GM19438 (cell line): ENCODE measurements at regions not wholly inside any gene's neighbourhood (a gene's known extent, or its start where the extent isn't known, plus 50 kb on each side); places are given as distances from the start of the nearest gene placed in this dataset.

Experiments
- ATAC-seq: cut with Tn5 transposase; IDR thresholded peaks from one replicate; pipeline ENCODE4 v1.9.1; 2021; ENCODE audit warnings: low read depth; ENCODE audit not compliant: unreplicated experiment

DNA sequence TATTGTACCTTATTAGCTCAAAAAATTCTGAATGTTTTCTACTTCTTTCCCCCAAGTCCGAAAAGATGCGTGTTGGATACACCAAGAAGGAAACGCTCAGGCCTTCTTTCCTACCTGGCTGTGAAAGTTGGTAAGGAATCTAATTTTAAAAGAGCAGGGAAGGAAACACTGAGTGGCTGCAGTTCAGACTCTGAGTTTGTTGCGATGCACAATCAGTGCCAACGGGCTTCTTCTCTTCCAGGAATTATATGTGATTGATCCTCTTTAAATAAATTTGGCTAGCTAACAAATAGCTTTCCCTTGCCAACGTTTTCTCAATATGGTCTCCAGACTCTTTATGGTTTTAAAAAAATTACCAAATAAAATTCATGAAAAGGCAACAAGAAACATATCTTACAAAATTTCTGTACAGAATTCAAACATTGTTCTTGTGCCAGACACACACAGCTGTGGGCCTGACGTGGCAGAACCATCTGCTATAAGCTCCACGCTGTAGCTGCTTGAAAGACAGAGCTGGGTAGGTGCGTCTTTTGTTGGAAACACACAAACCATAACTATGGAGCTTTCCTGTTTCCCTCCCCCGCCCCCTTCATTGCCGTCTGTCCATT, 493.1 kb downstream of the ZNF608 start:
- ATAC-seq, result no peak

GRCh38 chr5:124252747-124253146, 493.7 kb downstream of the ZNF608 start:
- no peak for ATAC-seq

DNA sequence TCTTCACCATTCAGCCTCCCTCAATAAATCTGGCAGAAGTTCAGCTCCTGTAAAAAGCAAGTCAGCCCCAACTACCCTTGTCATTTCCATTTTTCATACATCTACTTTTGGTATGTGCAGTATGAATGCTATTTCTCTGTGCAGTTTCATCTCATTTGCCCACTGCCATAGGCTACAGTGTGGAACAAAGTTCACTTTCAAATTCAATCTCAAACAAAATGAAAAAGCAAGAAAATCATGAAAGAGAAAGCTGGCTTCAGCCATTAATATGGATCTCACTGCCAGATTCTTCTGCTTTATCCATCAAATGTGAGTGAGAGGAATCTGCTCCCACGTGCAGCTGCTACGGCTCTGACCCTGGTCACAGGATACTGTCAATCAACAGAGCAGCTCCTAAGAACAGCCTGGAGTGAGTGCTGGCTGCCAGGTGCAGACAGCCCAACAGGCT, 494.2 kb downstream of the ZNF608 start:
- ATAC-seq, result no peak

DNA sequence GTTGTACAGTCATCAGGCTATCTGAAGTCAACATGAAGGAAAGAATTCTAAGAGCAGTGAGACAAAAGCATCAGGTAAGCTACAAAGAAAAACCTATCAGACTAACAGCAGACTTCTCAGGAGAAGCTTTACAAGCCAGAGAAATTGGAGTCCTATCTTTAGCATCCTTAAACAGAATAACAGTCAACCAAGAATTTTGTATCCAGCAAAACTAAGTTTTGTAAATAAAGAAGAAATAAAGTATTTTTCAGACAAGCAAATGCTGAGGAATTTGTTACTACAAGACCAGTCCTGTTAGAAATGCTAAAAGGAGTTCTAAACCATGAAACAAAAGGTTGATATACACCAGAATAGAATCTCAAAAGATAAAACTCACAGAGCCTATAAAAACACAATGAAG, 501.2 kb downstream of the ZNF608 start:
- ATAC-seq, result no peak

DNA sequence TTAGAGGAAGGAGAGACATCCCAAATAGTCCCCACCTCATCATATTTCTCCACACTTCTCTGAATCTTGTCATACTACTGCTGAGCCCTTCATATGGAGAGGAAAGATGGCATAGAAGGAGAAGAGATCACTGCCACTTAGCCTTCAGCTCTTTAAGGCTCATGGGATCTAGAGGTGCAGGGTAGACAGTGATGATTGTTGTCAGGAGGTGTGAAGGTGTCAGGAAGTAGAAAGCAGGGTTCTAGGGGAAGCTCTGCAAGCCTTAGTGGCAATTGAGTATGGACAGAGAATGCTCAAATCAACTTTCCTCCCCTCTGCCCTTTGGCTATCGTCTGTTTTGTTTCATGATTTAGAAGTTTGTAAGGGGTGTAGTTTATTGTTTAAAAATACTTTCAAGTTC, 505.7 kb downstream of the ZNF608 start:
- no peak for ATAC-seq

GRCh38 chr5:124239572-124239971, 506.9 kb downstream of the ZNF608 start:
- no peak for ATAC-seq

GRCh38 chr5:124238350-124238749, 508.1 kb downstream of the ZNF608 start:
- ATAC-seq, result no peak

DNA sequence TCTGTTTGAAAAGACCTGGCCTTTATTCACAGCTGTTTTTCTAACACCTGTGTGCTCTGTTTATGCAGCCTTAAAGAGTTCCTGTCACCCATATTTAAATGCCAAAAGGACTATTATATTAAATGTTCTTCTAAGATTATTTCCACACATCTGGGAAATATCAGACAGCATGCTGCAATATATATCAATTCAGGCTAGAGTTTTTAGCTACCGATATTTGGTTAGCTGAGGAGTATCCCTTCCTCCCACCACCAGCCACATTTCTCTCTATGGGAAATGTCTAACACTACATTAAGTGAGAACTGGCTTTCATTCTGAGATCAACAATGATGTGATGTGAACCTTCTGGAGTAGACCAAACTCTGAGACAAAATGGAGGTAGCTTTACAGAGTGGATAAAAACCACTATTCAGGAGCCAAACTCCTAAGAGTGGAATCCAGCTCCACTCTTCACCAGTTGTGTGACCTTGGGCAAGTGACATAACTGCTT, 509.2 kb downstream of the ZNF608 start:
- no peak for ATAC-seq

DNA sequence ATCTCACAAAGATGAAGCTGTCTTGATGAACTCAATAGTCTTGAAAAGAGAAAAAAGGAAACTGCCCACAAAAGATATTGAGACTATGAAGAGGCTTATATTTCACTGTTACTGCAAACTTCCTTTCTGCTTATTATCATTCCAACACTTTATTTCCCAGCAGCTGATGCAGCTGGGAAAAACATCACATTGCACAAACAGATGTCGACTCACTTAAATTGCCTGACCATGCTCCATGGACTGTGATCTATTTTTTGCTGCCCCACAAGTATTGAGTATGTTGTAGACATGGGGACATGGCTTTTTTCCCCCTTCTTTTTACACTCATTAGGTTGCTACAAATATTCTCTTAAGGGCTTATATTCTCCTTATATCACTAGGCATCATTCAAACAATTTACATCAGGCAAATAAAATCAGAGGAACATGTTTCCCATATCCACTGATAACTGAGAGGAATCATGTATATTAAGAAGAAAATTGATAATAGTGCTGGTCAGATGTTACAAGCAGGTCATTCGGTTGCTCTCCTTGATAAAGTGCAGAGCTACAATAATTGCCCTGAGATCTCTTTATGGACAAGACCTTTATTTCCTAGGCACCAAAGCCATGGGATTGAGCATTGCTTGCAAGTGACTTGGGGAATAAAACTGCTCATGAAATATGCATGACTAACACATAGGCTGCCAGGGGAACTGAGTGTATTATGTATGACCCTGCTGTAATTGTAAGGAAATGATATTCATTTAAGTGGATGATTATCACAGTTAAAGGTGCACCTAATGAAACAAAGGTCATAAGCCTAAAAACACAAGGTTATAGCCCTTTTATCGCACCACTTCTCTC, 509.9 kb downstream of the ZNF608 start:
- no peak for ATAC-seq

DNA sequence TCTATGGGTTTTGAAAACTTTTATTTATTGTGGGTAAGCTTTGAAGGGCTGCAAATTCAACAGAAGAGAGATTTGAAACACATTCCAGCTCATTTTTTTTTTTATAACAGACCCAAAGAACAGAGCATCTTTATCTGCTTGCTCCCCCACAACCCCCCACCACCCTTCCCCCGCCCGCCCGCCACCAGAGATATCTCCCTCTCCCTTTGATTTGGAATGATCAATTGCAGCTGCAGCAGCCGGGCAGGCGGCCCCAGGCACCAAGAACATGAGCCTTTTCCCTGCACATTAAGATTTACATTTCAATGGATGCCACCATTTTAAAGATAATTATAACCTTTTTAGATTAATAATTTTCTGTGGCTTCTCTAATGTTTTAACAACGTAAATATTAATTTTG, 510.9 kb downstream of the ZNF608 start:
- ATAC-seq, result no peak

DNA sequence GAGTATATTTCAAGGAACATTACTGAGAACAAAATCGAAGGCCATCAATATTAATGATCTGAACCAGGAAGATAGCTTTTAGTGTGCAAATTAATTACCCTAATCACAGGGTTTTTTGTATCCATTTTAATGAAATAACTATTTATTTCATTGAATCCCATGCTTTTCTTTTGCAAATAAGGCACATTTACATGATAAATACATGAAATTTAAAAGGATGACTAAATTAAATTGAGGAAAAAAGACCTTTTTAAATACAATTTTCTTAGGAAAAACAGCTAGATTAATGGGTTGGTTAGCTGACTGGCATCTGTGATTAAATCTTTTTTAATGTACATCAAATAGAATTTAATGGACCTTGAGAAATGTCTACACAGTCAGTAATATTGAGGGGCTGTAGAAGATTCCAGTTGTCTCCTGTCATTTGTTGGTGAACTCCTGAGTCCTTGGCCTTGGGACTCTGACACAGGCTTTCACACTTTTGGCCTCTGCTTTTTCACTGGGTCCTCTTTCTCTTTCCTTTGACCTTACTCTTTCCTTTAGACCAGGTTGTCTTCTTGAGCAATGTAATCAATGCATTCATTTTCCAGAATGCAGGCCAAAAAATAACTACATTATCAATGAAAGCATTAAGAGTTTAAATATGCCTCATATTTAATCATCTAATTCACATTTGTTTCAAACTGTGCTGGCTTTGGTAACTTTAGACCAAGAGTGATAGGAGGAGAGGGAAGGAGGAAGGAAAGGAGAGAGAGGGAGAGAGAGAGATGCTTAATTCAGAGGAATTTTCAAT, 511.5 kb downstream of the ZNF608 start:
- no peak for ATAC-seq

DNA sequence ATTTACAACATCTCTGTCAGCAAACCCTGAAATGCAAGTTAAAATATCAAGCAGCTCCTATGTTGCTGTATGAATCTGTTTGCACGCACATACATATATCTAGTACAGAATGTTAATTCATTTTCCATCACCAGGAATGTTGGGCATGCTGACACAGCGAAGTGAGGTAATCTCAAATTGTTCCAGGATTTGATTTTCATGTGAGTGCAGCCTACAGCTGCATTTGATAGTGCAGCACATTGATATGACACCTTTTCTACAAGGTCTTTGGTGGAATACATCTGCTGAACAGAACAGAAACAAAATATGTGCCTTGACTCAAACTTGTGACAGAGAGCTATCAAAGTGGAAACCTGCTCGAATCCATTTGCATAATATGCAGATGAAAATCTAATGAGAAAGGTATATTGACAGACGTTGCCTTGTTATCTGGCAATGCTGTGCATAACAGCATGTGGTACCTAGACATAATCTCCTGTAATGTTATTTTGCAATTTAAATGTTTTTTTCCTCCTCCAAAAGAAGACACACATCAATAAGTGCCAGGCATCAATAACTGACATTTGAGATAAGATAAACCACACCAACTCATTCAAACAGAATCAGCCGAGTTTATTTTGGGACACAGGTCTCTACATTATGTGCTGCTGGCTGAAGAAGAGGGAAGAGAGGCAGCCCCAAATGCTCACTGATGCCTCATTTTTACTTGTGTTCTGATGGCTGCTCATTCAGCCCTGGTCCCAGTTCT, 512.2 kb downstream of the ZNF608 start:
- no peak for ATAC-seq

DNA sequence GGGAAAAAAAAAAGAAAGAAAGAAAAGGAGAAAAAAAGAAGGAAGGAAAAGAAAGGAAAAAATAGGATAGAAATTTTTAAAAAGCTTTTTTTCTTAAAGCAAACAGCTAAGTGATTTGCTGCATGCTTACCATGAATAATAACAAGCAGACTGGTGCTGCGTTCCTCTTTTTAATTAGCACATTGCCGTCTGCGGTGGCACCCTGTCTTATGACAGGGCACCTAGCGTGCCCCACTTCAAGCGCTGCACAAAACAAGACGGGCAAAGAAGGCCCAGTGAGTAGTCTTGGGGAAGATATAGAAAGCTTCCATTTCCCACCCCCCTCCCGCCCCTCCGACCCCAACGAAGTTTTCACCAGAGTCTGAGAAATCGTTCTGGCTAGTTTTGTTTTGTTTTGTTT, 513.9 kb downstream of the ZNF608 start:
- no peak for ATAC-seq

DNA sequence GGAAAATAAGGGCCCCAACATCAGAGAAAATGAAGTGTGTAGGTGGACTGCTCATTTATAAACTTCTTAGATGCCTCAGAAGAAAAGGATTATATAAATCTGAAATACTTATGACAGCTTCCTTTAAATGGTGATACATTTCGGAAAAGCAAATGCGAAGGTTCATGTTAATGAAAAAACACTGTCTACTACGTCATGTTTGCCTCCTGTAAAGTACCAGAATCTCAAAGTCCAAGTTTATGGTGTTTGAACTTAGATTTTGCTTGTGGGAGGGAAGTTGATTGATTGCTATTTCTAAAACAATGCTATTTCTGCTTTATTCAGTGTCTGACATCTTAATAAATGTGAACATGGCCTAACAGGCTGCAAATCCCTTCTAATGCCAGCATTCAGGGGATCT, 514.6 kb downstream of the ZNF608 start:
- no peak for ATAC-seq

GRCh38 chr5:124231230-124231629, 515.2 kb downstream of the ZNF608 start:
- no peak for ATAC-seq

- ATAC-seq, result no peak
Measured at GRCh38 chr5:124230456-124230855, 516.0 kb downstream of the ZNF608 start.

GRCh38 chr5:124229352-124229751, 517.1 kb downstream of the ZNF608 start:
- ATAC-seq, result no peak

DNA sequence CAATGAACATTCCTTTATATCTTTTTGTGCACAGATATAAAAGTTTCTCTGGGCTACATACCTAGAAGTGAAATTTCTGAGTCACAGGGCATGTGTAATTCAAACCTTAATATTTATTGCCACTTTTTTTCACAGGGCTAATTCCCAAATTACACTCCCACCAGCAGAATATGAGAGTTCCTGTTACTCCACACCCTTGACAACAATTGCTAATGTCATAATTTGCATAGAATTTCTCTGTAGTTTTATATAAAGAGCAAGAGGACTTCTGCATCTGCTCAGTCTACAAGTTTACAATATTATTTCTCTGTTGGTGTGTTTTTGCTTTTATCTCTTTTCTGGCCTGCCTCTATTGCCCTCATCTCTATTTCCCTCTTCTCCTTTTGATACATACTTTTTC, 518.5 kb downstream of the ZNF608 start:
- no peak for ATAC-seq

GRCh38 chr5:124220418-124220817, 526.0 kb downstream of the ZNF608 start:
- ATAC-seq, result no peak

GRCh38 chr5:124212934-124213333, 533.5 kb downstream of the ZNF608 start:
- ATAC-seq, result no peak
